ENCODE measurements at regions not wholly inside any gene's neighbourhood (a gene's known extent, or its start where the extent isn't known, plus 50 kb on each side); places are given as distances from the start of the nearest gene placed in this dataset.

DNA sequence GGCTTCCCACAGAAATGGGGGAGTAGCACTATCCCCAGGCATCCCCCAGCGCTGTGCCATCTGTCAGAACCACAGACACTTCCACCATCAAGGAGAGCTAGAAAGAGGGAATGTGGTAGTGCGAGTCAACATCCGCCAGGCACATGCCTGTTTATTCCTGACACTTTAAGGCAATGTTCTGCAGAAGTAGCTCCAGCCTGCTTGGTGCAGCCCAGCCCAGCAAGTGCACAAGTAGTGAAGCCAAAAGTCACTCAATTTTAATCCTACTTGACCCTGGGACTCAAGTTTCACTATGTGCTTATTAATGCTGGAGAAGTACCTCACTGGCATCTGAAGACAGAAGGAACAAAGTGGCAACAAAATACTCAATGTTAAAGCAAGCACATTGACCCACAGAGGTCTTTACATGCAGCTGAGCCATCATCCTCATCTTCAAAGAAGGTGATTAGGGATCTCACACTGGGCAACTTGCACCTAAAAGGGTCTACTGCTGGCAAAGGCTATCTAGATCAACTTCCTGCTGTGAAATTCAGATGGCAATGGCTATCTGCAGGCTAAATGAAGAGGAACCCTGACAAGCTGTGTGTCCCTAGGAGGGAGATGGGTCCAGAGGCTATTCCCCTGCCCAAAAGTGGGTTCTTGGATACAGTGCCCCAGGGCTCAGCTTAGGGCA lies 61.4 kb upstream of the CLDN18 start:
- Histone ChIP-seq H3K9ac (ENCODE audit: extremely low read depth, insufficient read length, low read length) (no peak overlapping the region), H3K4me2 (ENCODE audit: insufficient read depth, insufficient read length, low read length) (no peak overlapping the region), H3K4ac (ENCODE audit: low read depth, low read length) (no peak overlapping the region), H2AFZ (ENCODE audit: low read length) (no peak overlapping the region), H4K5ac (ENCODE audit: insufficient read length, low read depth, low read length) (no peak overlapping the region), H2BK120ac (ENCODE audit: low read depth, low read length, poor library complexity, severe bottlenecking) (no peak overlapping the region), H3K18ac (ENCODE audit: insufficient read length, low read depth, low read length) (no peak overlapping the region), H2BK15ac (ENCODE audit: low read depth, low read length) (no peak overlapping the region), H3K23ac (ENCODE audit: insufficient read length, low read depth, low read length) (no peak overlapping the region), H3K4me1 (ENCODE audit: insufficient read depth, low read length) (peaks cover 2% of the 10 kb centered on the region), H3K56ac (ENCODE audit: insufficient read length, low read depth, low read length) (no peak overlapping the region), H3K9me3 (ENCODE audit: control insufficient read depth, low read depth, low read length) (no peaks in the 10 kb centered on the region), H4K20me1 (ENCODE audit: control insufficient read depth, insufficient read depth, insufficient read length) (no peaks in the 10 kb centered on the region), H3K79me1 (ENCODE audit: insufficient read depth, low read depth, low read length, poor library complexity, severe bottlenecking) (no peaks in the 10 kb centered on the region), H3K14ac (ENCODE audit: insufficient read depth, low read length) (no peak overlapping the region), H3K79me2 (ENCODE audit: insufficient read depth, low read length) (no peaks in the 10 kb centered on the region), H2BK12ac (ENCODE audit: insufficient read length, low read depth, low read length) (no peak overlapping the region), H3T11ph (ENCODE audit: low read length) (no peak overlapping the region), H3K27ac (ENCODE audit: insufficient read length, low read depth, low read length) (no peak overlapping the region), H2AK5ac (ENCODE audit: insufficient read length, low read length) (no peak overlapping the region), H3K27me3 (ENCODE audit: insufficient read depth, low read length) (no peaks in the 10 kb centered on the region), H3K23me2 (ENCODE audit: insufficient read length, low read depth, low read length, poor library complexity, severe bottlenecking) (no peaks in the 10 kb centered on the region), H2BK20ac (ENCODE audit: low read depth, low read length, poor library complexity, severe bottlenecking) (no peak overlapping the region), H2BK5ac (ENCODE audit: insufficient read length, low read length) (no peak overlapping the region), H4K8ac (replicated peaks; ENCODE audit: insufficient read length, low read depth, low read length) (no peak overlapping the region), H4K91ac (ENCODE audit: insufficient read length, low read depth, low read length) (no peak overlapping the region)
- H3K27me3 Mint-ChIP-seq (ENCODE audit: low read depth), result peaks cover 54% of the 10 kb centered on the region
- peaks cover 0 to 4% (median 0%) of the 10 kb centered on the region in 3 experiments; a peak in 1 of 7 replicates for H3K36me3 Mint-ChIP-seq (ENCODE audit: insufficient read depth in 1 of 3, low read depth in 3 of 3)
- H3K9me3 Mint-ChIP-seq, result peaks cover 4 to 7% of the 10 kb centered on the region in 2 experiments; a peak in 4 of 5 replicates
- no peak overlapping the region; a peak in 1 of 7 replicates for H3K27ac Mint-ChIP-seq
- H3K4me3 Mint-ChIP-seq, result no peak overlapping the region
- peaks cover 18 to 19% of the 10 kb centered on the region in 2 experiments for H3K4me1 Mint-ChIP-seq
- TF ChIP-seq, protein P1, sequence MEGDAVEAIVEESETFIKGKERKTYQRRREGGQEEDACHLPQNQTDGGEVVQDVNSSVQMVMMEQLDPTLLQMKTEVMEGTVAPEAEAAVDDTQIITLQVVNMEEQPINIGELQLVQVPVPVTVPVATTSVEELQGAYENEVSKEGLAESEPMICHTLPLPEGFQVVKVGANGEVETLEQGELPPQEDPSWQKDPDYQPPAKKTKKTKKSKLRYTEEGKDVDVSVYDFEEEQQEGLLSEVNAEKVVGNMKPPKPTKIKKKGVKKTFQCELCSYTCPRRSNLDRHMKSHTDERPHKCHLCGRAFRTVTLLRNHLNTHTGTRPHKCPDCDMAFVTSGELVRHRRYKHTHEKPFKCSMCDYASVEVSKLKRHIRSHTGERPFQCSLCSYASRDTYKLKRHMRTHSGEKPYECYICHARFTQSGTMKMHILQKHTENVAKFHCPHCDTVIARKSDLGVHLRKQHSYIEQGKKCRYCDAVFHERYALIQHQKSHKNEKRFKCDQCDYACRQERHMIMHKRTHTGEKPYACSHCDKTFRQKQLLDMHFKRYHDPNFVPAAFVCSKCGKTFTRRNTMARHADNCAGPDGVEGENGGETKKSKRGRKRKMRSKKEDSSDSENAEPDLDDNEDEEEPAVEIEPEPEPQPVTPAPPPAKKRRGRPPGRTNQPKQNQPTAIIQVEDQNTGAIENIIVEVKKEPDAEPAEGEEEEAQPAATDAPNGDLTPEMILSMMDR (conservative IDR thresholded peaks at IDR 0.05), result no peak
- DNase-seq, result no peak
- no CpG with 5 or more reads among the region's 3 CpGs for WGBS (ENCODE audit: extremely low coverage, insufficient read length, low lambda C conversion rate)

All from H9 (cell line).